ENCODE measurements at regions not wholly inside any gene's neighbourhood (a gene's known extent, or its start where the extent isn't known, plus 50 kb on each side); places are given as distances from the start of the nearest gene placed in this dataset.
"Not testable (repeated sequence)": the region's sequence is repeated elsewhere in the genome, so short reads cannot be mapped to it uniquely, and the experiment has no call there.

DNA sequence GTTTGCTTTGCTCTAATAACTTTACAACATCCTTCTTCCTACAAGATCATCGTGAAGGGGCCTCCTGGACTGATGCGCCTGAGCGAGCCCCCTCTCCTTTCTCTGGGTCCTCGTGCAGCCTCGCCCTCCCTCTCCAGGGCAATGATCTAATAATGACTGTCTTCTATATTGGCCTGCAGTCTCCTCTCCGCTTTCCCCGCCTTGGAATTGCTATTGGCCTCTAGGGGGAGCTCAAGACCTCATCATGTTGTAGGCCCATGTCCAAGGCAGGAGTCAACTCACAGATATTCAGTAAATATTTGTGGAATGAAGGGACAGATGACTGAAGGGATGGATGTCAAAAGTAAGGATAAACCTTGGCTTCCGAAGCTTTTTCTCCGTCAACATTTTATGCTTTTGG, 1180.3 kb downstream of the TYW1 start:
- no peak overlapping the region for H3K27ac ChIP-seq (ENCODE audit: low read depth, low read length)
- no peak overlapping the region for H3K9ac ChIP-seq (ENCODE audit: low read depth, low read length)
- WGBS = 23% methylated on average over 9 of the region's 9 CpGs
- H3K36me3 ChIP-seq (ENCODE audit: insufficient read depth, low read length) = no peaks in the 10 kb centered on the region
- H3K4me1 ChIP-seq (ENCODE audit: insufficient read depth, low read length) = no peaks in the 10 kb centered on the region
- no peaks in the 10 kb centered on the region for H3K27me3 ChIP-seq (ENCODE audit: insufficient read depth, low read length)
- no peaks in the 10 kb centered on the region for H3K9me3 ChIP-seq (ENCODE audit: insufficient read depth, low read depth, low read length)
- no peak overlapping the region for H3K4me3 ChIP-seq (ENCODE audit: low read length)

DNA sequence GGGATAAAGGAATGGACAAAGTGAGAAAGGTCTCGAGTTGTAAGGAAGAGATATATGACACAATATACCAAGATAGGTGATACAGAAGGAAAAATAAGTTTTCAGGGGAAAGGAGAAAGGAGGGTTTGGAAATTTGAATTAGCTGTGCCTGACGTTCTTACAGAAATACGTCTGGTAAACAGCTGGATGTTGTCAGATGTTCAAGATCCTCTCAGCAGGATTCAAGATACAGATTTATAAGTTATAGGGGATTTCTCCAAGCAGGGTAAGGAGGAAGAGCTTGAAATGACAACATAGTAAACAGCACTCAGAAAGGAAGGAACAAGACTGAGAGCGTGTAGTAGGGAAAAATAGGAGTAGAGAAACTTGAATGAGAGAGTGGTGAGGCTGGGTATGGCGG, 1184.1 kb downstream of the TYW1 start:
- Histone ChIP-seq H3K9me3 (ENCODE audit: insufficient read depth, low read depth, low read length) (no peaks in the 10 kb centered on the region), H3K4me1 (ENCODE audit: insufficient read depth, low read length) (no peaks in the 10 kb centered on the region), H3K27ac (ENCODE audit: low read depth, low read length) (no peak overlapping the region), H3K27me3 (ENCODE audit: insufficient read depth, low read length) (no peaks in the 10 kb centered on the region), H3K4me3 (ENCODE audit: low read length) (no peak overlapping the region), H3K36me3 (ENCODE audit: insufficient read depth, low read length) (no peaks in the 10 kb centered on the region), H3K9ac (ENCODE audit: low read depth, low read length) (no peak overlapping the region)
- WGBS = 93% methylated on average over 5 of the region's 5 CpGs

DNA sequence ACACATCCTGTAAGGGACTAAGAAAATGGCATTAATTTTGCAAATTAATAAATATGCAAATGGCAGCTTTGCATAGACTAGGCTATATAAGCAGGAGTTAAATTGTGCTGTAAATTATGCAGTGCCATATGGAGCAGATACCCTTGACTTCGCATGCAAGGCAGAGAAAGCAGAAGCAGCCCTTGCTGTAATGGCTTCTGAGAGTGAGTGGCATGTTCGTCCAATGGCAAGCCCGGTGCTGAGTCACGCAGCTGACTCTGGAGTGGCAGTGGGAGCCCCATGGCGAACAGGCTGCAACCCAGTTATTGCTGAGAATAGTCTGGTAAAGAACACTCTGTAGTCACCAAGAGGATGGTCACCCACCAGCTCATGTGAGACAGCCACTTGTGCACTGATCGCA, 1186.5 kb downstream of the TYW1 start:
- 94% methylated on average over 6 of the region's 6 CpGs for WGBS
- Histone ChIP-seq H3K9me3 (ENCODE audit: insufficient read depth, low read depth, low read length) (no peaks in the 10 kb centered on the region), H3K4me3 (ENCODE audit: low read length) (no peak overlapping the region), H3K27me3 (ENCODE audit: insufficient read depth, low read length) (no peaks in the 10 kb centered on the region), H3K9ac (ENCODE audit: low read depth, low read length) (no peak overlapping the region), H3K36me3 (ENCODE audit: insufficient read depth, low read length) (no peaks in the 10 kb centered on the region), H3K27ac (ENCODE audit: low read depth, low read length) (no peak overlapping the region), H3K4me1 (ENCODE audit: insufficient read depth, low read length) (no peaks in the 10 kb centered on the region)

DNA sequence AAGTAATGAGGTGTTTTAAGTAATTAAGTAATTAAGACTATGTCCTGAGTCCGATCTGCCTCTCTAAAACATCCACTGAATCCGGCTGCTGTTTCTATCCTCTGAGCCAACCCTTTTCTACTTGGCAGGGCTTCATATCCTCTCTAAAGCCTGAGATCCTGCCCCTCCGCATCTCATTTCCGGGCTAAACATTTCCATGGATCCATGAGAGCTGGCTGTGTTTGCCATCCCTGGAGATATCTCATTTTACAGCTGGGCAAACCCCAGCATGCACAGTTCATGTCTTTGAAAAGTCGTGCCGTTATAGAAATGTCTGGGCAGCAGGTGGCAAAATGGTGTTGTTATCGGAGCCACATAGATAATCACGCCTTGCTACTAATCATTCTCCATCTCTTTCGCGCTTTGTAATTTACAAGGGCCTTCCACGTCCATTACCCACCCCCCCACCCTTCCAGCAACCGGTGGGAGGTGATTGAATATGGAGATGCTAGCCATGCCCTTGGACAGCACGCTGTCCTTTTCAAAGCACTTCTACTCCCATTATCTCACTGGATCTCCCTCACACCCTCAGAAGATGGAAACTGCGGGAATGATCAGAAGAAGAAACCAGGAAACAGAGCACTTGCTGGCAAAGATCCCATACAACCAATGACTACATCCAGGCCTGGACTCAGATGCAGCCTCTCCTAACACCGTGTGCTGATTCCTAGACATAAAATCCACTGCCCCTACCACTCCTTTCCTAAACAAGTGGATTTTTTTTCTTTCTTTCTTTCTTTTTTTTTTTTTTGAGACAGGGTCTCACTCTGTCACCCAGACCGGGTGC, 1189.2 kb downstream of the TYW1 start:
- WGBS = 89% methylated on average over 12 of the region's 16 CpGs
- Histone ChIP-seq H3K36me3 (ENCODE audit: insufficient read depth, low read length) (no peaks in the 10 kb centered on the region), H3K4me3 (ENCODE audit: low read length) (no peak overlapping the region), H3K9ac (ENCODE audit: low read depth, low read length) (no peak overlapping the region), H3K27ac (ENCODE audit: low read depth, low read length) (no peak overlapping the region), H3K9me3 (ENCODE audit: insufficient read depth, low read depth, low read length) (no peaks in the 10 kb centered on the region), H3K27me3 (ENCODE audit: insufficient read depth, low read length) (no peaks in the 10 kb centered on the region), H3K4me1 (ENCODE audit: insufficient read depth, low read length) (no peaks in the 10 kb centered on the region)

DNA sequence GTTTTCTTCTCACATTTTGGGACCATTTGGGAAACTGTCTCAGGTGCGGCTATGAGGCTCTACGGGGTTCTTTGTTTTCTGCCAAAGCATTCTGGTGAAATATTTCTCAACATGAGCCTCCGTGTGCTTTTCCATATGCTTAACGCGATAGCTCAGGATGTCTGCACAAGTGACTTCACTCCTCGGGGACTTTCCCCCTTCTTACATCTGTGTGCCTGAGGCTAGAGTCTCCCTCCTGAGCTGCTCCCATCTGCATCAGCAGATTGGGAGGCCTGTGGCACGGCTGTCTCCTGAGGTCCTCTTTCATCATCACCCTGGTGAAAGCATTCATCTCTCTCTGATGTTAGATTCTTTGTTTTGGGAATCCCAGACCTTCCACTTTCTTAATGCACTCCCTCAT, 1190.9 kb downstream of the TYW1 start:
- H3K9ac ChIP-seq (ENCODE audit: low read depth, low read length) = no peak overlapping the region
- H3K4me3 ChIP-seq (ENCODE audit: low read length) = no peak overlapping the region
- no peak overlapping the region for H3K27ac ChIP-seq (ENCODE audit: low read depth, low read length)

DNA sequence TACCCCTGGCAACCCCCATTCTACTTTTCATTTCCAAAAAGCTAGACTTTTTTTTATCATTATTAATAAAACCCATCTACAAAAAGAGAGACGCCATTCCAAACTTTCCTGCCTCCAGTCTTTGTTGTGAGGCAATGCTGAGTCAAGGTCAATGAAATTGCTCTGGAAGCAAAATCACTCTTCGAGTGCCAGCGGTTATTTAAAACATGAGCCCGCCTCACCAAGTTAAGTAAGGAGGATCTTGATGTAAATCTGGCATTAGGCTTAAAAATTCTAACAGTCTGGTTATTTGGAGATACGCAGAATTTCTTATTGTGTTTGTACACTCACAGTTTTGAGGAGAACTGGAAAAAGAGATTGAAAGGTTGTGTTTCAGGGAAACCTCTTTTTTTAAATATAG, 1196.3 kb downstream of the TYW1 start:
- Histone ChIP-seq H3K27me3 (ENCODE audit: insufficient read depth, low read length) (no peaks in the 10 kb centered on the region), H3K4me1 (ENCODE audit: insufficient read depth, low read length) (peaks cover 5% of the 10 kb centered on the region; the same call in 1 of the 2 replicates), H3K4me3 (ENCODE audit: low read length) (no peak overlapping the region), H3K9me3 (ENCODE audit: insufficient read depth, low read depth, low read length) (peaks cover 4% of the 10 kb centered on the region; the same call in 1 of the 2 replicates), H3K27ac (ENCODE audit: low read depth, low read length) (peak overlapping the region; percentile 26; the same call in 1 of the 2 replicates), H3K9ac (ENCODE audit: low read depth, low read length) (no peak overlapping the region), H3K36me3 (ENCODE audit: insufficient read depth, low read length) (no peaks in the 10 kb centered on the region)
- WGBS = 89% methylated on average over 5 of the region's 5 CpGs

More for the DNA sequence above, 1190.9 kb downstream of the TYW1 start:
- Histone ChIP-seq H3K9me3 (ENCODE audit: insufficient read depth, low read depth, low read length) (no peaks in the 10 kb centered on the region), H3K4me1 (ENCODE audit: insufficient read depth, low read length) (no peaks in the 10 kb centered on the region), H3K27me3 (ENCODE audit: insufficient read depth, low read length) (no peaks in the 10 kb centered on the region), H3K36me3 (ENCODE audit: insufficient read depth, low read length) (no peaks in the 10 kb centered on the region)
- WGBS = 91% methylated on average over 7 of the region's 7 CpGs

DNA sequence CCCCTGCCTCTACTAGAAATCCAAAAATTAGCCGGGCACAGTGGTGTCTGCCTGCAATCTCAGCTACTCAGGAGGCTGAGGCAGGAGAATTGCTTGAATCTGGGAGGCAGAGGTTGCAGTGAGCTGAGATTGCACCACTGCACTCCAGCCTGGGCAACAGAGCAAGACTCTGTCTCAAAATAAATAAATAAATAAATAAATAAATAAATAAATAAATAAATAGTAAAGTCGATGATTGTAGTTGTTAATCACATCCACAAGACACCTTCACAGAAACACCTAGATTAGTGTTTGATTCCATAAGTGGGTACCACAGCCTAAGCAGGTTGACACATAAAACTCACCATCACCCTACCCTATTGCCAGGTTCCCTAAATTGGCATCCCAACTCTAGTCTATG, 1199.0 kb downstream of the TYW1 start:
- H3K9me3 ChIP-seq (ENCODE audit: insufficient read depth, low read depth, low read length); H3K9ac ChIP-seq (ENCODE audit: low read depth, low read length); H3K36me3 ChIP-seq (ENCODE audit: insufficient read depth, low read length); H3K4me1 ChIP-seq (ENCODE audit: insufficient read depth, low read length); H3K4me3 ChIP-seq (ENCODE audit: low read length); H3K27me3 ChIP-seq (ENCODE audit: insufficient read depth, low read length); H3K27ac ChIP-seq (ENCODE audit: low read depth, low read length): not testable (repeated sequence)
- 100% methylated on average over 1 of the region's 2 CpGs for WGBS

DNA sequence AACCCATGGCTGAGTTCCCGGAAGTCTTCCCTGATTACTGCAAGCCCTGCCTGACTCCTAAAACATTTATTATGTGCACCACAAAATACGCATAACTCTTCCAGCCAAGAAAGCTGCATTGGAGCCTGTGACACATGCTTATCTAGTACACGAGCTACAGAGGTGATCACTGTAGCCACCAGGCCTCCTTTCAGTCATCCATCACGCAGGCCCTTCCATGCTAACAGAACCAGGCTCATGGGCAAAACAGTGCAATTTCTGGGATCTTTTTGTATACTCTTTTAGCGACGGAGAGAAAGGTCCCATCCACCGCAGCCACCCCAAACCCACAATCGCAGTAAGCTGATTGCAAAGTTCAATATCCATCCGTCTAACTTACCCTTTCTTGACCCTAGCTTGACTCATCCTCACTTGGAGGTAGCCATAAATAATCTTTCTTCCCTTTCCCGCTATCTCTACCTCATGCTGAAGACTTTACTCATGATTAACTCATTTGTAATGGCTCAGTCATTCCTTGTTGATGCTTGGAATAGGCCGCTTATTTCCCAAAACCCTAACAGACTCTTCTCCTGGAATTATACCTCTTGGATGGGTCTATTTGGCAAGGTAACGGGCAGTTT, 1203.5 kb downstream of the TYW1 start:
- Histone ChIP-seq H3K27ac (ENCODE audit: low read depth, low read length) (no peak overlapping the region), H3K9me3 (ENCODE audit: insufficient read depth, low read depth, low read length) (no peaks in the 10 kb centered on the region), H3K4me3 (ENCODE audit: low read length) (no peak overlapping the region), H3K4me1 (ENCODE audit: insufficient read depth, low read length) (0 out of 2 replicates have a peak, but pooled peaks cover 8% of the 10 kb centered on the region), H3K9ac (ENCODE audit: low read depth, low read length) (no peak overlapping the region), H3K27me3 (ENCODE audit: insufficient read depth, low read length) (no peaks in the 10 kb centered on the region), H3K36me3 (ENCODE audit: insufficient read depth, low read length) (no peaks in the 10 kb centered on the region)
- WGBS = 93% methylated on average over 11 of the region's 12 CpGs

DNA sequence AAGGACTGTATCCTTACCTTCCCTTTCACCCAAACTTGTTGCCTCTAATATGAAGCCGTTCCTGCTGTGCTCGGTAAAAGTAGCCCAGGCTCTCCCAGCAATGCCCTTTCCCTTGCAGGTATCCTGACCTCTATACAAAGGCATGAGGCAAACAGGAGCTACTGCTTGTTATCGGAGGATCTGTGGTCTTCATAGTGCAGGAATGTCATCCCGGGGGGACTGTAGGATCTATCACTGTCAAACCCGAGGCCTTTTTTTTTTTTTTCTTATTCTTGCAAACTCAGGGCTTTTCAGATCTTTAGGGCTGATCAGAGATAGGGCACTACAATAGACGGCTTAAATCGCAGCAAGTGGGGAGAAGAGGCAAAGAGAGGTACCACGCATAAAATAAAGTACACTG, 1206.6 kb downstream of the TYW1 start:
- H3K9ac ChIP-seq (ENCODE audit: low read depth, low read length) = no peak overlapping the region
- peaks cover 9% of the 10 kb centered on the region for H3K9me3 ChIP-seq (ENCODE audit: insufficient read depth, low read depth, low read length)
- no peaks in the 10 kb centered on the region for H3K36me3 ChIP-seq (ENCODE audit: insufficient read depth, low read length)
- no peaks in the 10 kb centered on the region for H3K27me3 ChIP-seq (ENCODE audit: insufficient read depth, low read length)
- no peak overlapping the region for H3K4me3 ChIP-seq (ENCODE audit: low read length)
- 69% methylated on average over 8 of the region's 8 CpGs for WGBS
- no peak overlapping the region for H3K27ac ChIP-seq (ENCODE audit: low read depth, low read length)
- 0 out of 2 replicates have a peak, but pooled peaks cover 8% of the 10 kb centered on the region for H3K4me1 ChIP-seq (ENCODE audit: insufficient read depth, low read length)

DNA sequence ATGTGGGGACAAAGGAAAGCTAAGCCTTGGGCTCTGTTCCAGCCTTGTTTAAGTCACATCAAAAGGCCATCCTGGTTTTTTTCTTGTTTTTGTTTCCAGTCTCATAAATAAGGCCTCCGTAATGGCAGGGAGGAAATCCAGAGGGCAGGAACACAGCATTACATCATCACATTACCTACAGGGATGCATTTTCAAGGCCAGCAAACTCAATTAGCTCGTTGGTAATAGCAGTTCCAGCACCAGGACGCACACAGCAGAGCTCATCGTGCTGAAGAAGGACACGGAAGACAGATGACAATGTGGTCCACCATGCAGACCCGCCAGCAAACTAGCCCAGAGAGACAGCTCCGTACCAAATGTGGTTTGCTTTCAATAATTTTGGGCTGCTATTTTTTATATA, 1209.2 kb downstream of the TYW1 start:
- peaks cover 9% of the 10 kb centered on the region for H3K9me3 ChIP-seq (ENCODE audit: insufficient read depth, low read depth, low read length)
- WGBS = 81% methylated on average over 7 of the region's 7 CpGs

DNA sequence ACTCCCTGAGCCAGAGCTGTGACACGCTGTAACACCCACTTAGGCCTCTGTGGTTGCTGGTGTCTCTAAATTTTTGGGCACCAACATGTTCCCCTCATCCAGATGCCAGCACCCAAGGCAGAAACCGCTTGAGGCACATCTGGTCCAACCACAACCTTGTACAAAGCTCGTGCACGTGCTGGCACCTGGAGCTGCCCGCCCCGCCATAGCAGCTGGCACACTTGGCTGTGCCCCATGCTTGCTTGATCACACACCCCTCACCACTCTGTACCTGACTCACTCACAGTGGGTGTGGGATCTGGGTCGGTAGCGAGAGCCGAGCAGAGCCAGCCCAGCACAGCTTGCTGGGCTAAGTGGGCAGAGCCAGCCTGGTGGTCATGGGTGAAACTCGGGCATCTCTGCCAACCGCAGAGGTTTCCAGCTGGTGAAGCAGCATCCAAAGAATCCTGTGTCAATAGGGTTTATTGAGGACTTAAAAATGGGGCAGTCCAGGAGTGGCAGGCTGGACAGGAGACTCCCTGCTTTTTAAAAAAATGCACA, 1210.4 kb downstream of the TYW1 start:
- no peak overlapping the region for H3K27ac ChIP-seq (ENCODE audit: low read depth, low read length)
- no peaks in the 10 kb centered on the region for H3K36me3 ChIP-seq (ENCODE audit: insufficient read depth, low read length)
- H3K9ac ChIP-seq (ENCODE audit: low read depth, low read length) = no peak overlapping the region

More for the DNA sequence above, 1209.2 kb downstream of the TYW1 start:
- Histone ChIP-seq H3K4me1 (ENCODE audit: insufficient read depth, low read length) (0 out of 2 replicates have a peak, but pooled peaks cover 8% of the 10 kb centered on the region), H3K4me3 (ENCODE audit: low read length) (no peak overlapping the region), H3K27me3 (ENCODE audit: insufficient read depth, low read length) (no peaks in the 10 kb centered on the region), H3K27ac (ENCODE audit: low read depth, low read length) (no peak overlapping the region), H3K36me3 (ENCODE audit: insufficient read depth, low read length) (no peaks in the 10 kb centered on the region), H3K9ac (ENCODE audit: low read depth, low read length) (no peak overlapping the region)

More for the DNA sequence above, 1210.4 kb downstream of the TYW1 start:
- WGBS = 94% methylated on average over 11 of the region's 11 CpGs
- Histone ChIP-seq H3K27me3 (ENCODE audit: insufficient read depth, low read length) (no peaks in the 10 kb centered on the region), H3K4me3 (ENCODE audit: low read length) (no peak overlapping the region), H3K9me3 (ENCODE audit: insufficient read depth, low read depth, low read length) (peaks cover 9% of the 10 kb centered on the region), H3K4me1 (ENCODE audit: insufficient read depth, low read length) (0 out of 2 replicates have a peak, but pooled peaks cover 8% of the 10 kb centered on the region)
